ENCODE measurements at regions not wholly inside any gene's neighbourhood (a gene's known extent, or its start where the extent isn't known, plus 50 kb on each side); places are given as distances from the start of the nearest gene placed in this dataset.

DNA sequence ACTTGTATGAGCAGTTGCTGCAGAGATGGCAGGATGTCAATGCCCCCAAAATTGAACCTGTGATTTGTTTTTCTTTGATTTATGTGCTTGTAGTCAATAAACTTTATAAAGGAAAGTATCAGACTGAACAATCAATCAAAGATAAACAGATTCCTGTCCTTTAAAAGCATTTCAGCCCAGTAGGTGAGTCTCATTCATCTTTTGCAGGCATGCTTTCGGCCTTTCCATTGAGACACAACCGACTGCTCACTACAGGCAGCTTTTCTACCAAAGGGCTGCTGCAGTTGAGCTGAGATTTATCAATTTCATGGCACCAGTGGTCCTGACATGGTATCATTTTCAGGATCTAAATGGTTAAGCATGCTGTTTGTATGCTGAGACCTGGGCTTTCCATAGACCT, 513.6 kb upstream of the PTBP2 start:
- Histone ChIP-seq H2BK5ac (ENCODE audit: low read depth, low read length) (no peak overlapping the region), H2BK12ac (ENCODE audit: low read depth, low read length) (no peak overlapping the region), H3K79me1 (ENCODE audit: low read depth, low read length) (no peaks in the 10 kb centered on the region), H3K79me2 (ENCODE audit: control insufficient read depth in 1 of 2, insufficient read depth in 2 of 2, low read length in 2 of 2) (no peaks in the 10 kb centered on the region), H3K27ac (ENCODE audit: low read depth, low read length) (no peak overlapping the region), H3K4me2 (ENCODE audit: insufficient read depth in 1 of 2, low read depth in 2 of 2, low read length in 2 of 2) (no peak overlapping the region), H3K9ac (replicated peaks in 1 of 4; ENCODE audit: extremely low read depth in 1 of 4, low read depth in 3 of 4, low read length in 3 of 4) (no peak overlapping the region), H2BK120ac (replicated peaks; ENCODE audit: low read depth, low read length) (no peak overlapping the region), H3K4me3 (ENCODE audit: extremely low read depth in 1 of 4, insufficient read depth in 2 of 4, low read depth in 3 of 4, low read length in 4 of 4) (no peak overlapping the region), H3K14ac (ENCODE audit: insufficient read length) (no peak overlapping the region), H2BK20ac (ENCODE audit: low read length) (no peak overlapping the region), H3K27me3 (replicated peaks in 1 of 4; ENCODE audit: control insufficient read depth in 3 of 4, extremely low read depth in 1 of 4, insufficient read depth in 3 of 4, low read length in 3 of 4) (no peaks in the 10 kb centered on the region), H3K4ac (replicated peaks; ENCODE audit: insufficient read length, low read depth, low read length) (no peak overlapping the region), H3K56ac (replicated peaks; ENCODE audit: insufficient read length, low read depth, low read length) (no peak overlapping the region), H3K18ac (ENCODE audit: extremely low read depth, low read length) (no peak overlapping the region), H4K20me1 (replicated peaks in 1 of 2; ENCODE audit: control insufficient read depth in 1 of 2, insufficient read depth in 2 of 2, low read length in 2 of 2) (no peaks in the 10 kb centered on the region), H2BK15ac (ENCODE audit: low read length) (no peak overlapping the region), H4K8ac (ENCODE audit: extremely low read depth, insufficient read depth, low read length) (no peak overlapping the region), H3K4me1 (replicated peaks in 1 of 4; ENCODE audit: control insufficient read depth in 3 of 4, insufficient read depth in 4 of 4, low read length in 3 of 4) (peaks cover 0 to 3% (median 0%) of the 10 kb centered on the region in 4 experiments; a peak in 1 of 7 replicates), H4K91ac (replicated peaks; ENCODE audit: insufficient read length, low read length) (no peak overlapping the region), H3K9me3 (ENCODE audit: insufficient read depth in 2 of 2, low read depth in 1 of 2, low read length in 1 of 2) (no peaks in the 10 kb centered on the region), H3K23me2 (ENCODE audit: low read depth, low read length) (no peaks in the 10 kb centered on the region), H2AFZ (ENCODE audit: low read length) (no peak overlapping the region), H4K5ac (ENCODE audit: insufficient read length, low read depth, low read length) (no peak overlapping the region), H3K36me3 (ENCODE audit: control insufficient read depth in 2 of 4, insufficient read depth in 4 of 4, low read length in 3 of 4) (no peaks in the 10 kb centered on the region), H3K23ac (ENCODE audit: insufficient read length) (no peak overlapping the region), H2AK5ac (ENCODE audit: low read depth, low read length) (no peak overlapping the region)
- 95% methylated on average over 2 of the region's 2 CpGs; no CpG with 5 or more reads in 1 of the 2 experiments for WGBS, 2 experiments (ENCODE audit: extremely low coverage in 1 of 2, insufficient coverage in 1 of 2, insufficient read length in 1 of 2, insufficient replicate concordance in 2 of 2, low coverage in 1 of 2, low lambda C conversion rate in 2 of 2, missing lambda C conversion rate in 1 of 2)
- DNase-seq (ENCODE audit: low read depth in 1 of 2, low spot score in 2 of 2) (no peak), FAIRE-seq (no peak)
- ChIA-PET POLR2A (ENCODE audit: partially characterized antibody) (no interaction called here), CTCF (ENCODE audit: partially characterized antibody) (interaction anchor here (0.5 to 0.9 kb wide), 2 partner anchors 28 to 30 kb away, joined by 3 read pairs; no protein-coding TSS in a partner anchor)
- TF ChIP-seq PHF8 (conservative IDR thresholded peaks at IDR 0.05; ENCODE audit: low read depth, low read length) (no peak), EZH2 (IDR thresholded peaks at IDR 0.05; ENCODE audit: low read depth, low read length, severe bottlenecking) (no peak), SRF (IDR thresholded peaks at IDR 0.05; ENCODE audit: low read depth, low read length) (no peak), HDAC2 (IDR thresholded peaks at IDR 0.05; ENCODE audit: borderline replicate concordance in 1 of 2, low read depth in 2 of 2, low read length in 2 of 2) (no peak), BCL11A (IDR thresholded peaks at IDR 0.05; ENCODE audit: low read depth in 2 of 2, low read length in 2 of 2) (no peak), POU5F1 (IDR thresholded peaks at IDR 0.05; ENCODE audit: low read depth, low read length) (no peak), RNF2 (IDR thresholded peaks at IDR 0.05; ENCODE audit: borderline replicate concordance, low read depth, low read length, missing control alignments, poor library complexity, severe bottlenecking) (no peak), JUND (IDR thresholded peaks at IDR 0.05; ENCODE audit: low read length) (no peak), SP2 (IDR thresholded peaks at IDR 0.05; ENCODE audit: low read length) (no peak), YY1 (IDR thresholded peaks at IDR 0.05; ENCODE audit: low read depth, low read length) (no peak)
- TF ChIP-seq, protein P1, sequence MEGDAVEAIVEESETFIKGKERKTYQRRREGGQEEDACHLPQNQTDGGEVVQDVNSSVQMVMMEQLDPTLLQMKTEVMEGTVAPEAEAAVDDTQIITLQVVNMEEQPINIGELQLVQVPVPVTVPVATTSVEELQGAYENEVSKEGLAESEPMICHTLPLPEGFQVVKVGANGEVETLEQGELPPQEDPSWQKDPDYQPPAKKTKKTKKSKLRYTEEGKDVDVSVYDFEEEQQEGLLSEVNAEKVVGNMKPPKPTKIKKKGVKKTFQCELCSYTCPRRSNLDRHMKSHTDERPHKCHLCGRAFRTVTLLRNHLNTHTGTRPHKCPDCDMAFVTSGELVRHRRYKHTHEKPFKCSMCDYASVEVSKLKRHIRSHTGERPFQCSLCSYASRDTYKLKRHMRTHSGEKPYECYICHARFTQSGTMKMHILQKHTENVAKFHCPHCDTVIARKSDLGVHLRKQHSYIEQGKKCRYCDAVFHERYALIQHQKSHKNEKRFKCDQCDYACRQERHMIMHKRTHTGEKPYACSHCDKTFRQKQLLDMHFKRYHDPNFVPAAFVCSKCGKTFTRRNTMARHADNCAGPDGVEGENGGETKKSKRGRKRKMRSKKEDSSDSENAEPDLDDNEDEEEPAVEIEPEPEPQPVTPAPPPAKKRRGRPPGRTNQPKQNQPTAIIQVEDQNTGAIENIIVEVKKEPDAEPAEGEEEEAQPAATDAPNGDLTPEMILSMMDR (IDR thresholded peaks at IDR 0.05; ENCODE audit: control extremely low read depth in 1 of 3, insufficient read depth in 1 of 3, low read depth in 1 of 3, low read length in 3 of 3) = no peak

Measured in H1 (cell line).